Bone marrow (tissue), 2 donors: ENCODE measurements at regions not wholly inside any gene's neighbourhood (a gene's known extent, or its start where the extent isn't known, plus 50 kb on each side); places are given as distances from the start of the nearest gene placed in this dataset.

Experiments
- DNase-seq, 2 donors: peaks; one replicate each; lab custom pipeline; 2025; lab: John Stamatoyannopoulos, UW

DNA sequence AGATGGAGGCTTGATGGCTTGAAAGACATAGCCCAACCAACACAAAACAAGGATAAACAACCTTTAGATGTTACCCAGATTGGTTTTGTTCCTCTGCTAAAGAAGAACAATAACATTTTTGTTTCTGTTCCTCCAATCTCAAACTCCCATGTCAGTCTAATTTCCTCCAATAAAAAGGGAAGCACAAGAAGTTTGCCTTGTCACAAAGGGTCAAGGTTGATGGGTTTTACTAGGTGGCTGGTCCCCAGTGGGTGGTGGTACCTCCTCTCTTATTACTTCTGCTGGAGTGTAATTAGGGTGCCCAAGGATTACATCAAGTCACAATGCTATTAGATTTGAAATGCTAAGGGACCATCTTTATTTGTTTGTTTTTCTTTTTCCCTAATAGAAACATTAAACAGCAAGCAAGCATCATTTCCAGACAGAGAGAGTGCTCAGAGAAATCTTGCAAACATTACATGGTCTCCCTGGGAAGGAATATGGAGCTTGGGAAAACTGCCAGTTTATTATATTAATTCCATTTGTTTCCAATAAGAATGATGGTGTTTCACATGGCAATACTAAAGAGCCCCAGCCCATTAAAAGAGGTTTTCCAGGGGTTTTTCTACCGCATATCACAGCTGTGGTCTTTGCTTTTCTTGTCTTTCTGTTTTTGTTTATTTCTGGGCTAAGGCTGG lies 78.3 kb upstream of the AOAH start:
- no peak for DNase-seq

DNA sequence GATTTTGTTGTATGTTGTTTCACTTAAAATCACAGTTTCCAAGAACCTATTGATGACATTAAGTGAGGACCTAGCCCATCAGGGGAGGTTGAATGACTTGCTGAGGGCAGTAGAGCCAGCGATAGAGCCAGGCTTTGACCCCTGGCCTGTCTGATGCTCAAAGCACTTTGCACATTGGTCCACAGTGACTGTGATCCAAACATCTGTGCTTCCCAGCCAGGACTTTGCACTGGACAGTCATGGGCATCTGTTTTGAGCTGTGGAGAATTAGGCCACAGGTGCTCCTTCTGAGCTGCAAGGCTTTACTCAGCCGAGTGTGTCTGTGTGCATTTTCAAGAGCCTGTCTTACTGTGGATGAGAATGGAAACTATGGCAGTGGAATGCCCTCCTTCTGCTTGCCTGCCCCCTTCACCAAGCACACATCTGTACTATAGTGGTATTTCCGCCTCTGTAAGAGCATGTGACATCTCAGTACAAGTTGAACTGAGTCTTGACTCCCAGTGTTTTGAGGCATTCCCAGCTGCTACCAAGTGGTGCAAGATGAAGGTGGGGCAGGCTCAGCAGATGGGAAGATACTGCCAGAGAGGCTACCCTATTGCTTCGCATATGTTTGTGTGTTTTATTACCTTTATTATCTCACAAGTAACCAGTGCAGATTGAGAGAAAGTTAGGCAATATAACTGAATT lies 72.7 kb upstream of the AOAH start:
- no peak for DNase-seq

DNA sequence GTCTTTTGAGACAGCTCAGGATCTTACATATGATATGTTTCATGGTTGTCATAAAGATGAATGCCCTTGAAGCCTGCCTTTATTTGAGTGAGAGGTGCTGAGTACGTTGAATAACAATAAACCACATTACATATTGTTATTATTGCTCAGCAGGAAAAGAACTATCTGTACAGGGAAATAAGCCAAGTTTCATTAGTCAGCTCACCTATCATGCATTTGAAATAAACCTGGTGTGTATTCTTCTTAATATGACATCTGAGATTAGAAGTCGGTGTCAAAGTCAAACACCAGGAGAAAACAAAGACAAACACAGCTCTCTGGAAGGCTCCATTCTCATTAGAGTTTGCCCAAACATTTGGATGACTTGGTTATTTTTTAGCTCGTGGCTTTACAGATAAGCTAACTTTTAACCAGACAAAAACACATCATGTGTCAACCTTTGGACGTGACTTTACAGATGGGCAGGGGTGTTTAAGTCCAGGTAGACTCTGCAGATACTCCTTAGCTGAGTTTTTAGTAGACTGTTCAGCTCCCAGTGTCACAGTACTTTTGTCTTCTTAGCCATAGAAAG lies 71.2 kb upstream of the AOAH start:
- DNase-seq = no peak

DNA sequence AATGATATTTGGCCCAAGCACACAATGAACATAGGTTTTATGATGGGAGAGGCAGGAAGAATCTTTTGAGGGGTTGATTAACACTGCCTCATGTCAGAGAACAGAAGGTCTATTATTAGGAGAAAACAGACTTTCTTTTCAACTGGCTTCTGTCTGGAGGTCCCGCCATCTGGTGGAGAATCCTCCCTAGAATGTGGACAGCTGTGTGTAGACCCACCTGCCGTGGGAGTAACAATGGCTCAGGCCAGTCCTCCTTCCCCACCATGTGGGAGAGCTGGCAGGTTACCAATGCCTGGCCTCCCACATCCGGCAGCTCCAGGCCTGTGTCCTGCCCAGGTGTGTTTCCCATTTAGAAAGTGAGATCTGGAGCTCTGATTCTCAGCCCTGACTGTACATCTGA lies 70.4 kb upstream of the AOAH start:
- no peak for DNase-seq

DNA sequence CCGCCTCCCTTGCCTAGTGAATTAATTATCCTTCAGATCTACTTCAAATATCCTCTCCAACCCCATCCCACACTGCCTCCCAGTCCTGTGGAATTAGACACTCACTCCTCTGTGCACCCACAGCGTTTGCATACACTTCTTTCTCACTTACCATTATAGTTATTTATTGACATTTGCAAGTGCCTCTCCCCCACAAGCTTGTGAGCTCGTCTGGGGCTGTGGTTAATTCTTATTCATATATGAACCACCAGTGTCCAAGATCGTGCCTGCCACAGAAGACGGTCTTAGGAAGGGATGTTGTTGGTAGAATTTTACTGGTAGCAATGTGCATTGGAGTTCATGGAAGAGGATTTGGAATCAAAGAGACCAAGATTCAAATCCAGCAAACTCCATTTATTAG lies 68.1 kb upstream of the AOAH start:
- no peak for DNase-seq

DNA sequence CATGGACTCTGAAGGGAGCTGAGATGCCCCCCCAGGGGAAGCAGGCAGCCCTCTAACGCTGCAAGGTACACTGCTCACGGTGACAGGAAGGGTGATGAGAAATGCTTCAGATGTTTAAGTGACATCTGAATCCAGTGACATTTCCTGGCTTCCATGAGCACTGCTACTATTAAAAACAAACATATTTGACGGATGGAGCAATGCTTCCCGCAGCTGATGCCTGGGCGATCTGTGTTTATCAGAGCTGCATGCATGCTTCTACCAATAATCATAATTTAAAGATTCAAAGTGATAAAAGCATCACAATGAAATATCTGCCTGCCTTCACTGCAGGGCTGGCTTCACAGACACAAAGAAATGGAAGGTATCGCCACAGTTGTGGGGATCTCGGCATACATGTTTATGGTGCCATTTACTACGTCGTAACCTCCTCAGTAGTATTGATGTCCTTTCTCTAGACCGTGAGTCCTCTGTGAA lies 66.1 kb upstream of the AOAH start:
- DNase-seq = no peak

DNA sequence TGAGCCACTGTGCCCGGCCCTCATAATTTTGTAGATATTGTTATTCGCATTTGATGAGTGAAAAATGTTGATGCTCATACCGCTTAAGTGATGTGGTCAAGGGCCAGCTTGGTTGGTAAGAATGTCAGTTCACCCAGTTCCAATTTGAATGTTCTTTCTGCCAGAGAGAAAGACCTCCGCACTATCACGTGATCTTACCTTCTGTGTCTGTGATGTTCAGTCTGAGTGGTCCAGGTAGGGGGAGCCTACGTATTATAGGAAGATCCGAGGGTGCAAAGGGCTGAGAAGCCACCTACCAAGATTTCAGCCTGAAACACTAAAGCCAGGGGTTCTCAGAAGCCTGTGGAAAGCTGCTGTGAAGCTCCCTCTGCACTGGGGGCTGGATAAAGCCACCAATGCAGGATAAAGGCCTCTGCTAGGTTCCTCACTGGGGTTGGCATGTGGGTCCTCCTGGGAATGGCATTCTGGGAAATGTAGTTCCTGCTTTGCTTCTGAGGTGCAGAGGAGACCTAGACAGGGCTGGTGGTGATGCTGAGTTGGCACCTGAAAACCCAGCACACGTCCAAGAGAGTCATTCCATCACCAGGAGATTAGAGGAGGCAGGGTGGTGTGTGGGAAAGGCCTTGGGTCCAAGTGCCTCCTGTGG lies 64.7 kb upstream of the AOAH start:
- no peak for DNase-seq

DNA sequence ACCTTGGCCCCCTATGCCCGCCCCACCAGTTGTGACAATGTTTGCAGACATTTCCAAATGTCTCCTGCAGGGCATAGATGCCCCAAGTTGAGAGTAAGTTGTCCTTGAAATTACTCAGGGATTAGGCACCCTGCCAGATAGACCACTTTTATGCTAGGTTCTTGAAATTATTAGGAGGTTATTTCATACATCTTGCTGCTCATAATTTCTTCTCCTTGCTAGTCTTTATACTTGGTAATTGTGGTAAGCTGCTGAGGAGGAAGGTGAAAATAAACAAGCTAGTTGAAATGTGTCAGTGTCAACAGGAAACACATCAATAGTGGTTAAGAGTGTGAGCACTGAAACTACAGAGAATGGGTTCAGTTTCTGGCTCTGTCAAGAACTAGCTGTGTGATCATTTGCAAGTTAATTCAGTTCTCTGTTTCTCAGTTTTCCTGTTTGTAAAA lies 63.7 kb upstream of the AOAH start:
- DNase-seq = peak in 1 of 2 donors; percentile 3

DNA sequence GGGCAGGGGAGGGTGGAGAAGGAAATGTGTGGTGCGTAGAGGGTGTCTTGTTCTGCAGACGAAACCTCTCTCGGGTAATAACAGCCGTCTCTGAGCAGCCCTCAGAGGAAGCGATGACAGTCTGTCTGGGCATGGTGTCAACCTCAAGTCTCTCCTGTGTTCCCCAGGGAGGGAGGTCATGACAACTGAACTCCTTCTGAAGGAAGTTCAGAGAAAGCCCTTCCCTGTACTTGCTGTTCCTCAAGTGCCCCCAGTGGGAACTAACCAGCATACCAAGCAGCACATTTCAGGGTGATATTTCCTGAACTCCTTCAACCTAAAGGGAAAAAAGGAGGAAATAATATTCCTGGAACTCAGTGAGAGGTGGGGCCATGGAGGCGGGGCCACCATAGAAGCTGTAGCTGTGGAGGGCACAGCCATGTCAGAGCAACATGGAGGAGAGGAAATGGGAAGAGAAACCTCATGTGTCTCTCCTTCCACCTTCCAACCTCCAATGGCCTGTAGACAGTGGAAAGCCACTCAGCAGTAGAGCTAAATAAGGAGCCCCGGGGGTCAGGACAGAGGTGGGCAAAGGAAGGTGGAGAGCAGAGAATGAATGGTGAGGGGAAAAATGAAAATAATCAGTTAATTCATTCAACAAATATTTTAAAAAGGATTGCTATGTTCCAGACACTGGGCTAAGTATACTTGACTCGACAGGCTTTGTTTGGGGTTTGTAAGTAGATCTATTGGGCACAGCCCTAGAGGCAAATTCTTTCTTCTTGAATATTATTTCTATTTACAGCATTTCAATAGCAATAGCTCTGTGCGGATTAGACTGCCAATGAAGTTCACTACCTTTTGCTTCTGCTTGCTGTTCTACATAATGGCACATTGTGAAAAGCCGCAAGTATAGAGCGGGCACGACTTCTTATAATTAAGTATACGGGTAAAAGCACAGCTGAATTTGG lies 61.0 kb upstream of the AOAH start:
- DNase-seq = peak in 1 of 2 donors; percentile 94

DNA sequence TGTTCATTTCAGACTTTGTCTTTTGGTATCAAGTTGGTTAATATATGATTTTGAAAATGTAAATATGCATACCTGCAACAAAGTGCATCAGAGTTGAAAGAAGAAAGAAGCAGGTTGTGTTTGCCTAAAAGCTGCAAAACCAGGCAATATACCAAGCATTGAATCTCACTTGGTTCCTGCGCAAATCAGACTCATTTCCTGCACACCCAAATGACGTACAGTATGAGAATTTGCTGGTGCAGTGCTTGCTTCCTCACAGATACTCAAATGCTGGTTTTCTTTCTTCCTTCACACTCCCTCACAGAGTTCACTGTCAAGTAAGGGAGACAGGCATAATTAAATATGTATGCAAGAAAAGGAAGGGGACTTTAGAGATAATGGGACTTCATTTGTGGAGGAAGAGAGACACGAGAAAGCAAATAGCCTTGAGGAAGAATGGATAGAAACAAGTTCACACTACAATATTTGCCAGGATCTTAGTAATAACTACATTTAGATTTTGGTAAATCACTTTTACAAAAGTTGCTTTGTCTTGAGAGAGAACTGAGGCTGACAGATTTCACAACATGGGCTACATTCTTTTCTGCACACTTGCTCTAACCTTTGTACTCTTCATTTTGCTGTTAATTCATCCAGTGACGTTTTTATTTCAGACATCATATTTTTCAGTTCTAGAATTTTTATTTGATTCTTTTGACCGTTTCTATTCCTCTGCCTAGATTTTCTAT lies 56.9 kb upstream of the AOAH start:
- DNase-seq = no peak

DNA sequence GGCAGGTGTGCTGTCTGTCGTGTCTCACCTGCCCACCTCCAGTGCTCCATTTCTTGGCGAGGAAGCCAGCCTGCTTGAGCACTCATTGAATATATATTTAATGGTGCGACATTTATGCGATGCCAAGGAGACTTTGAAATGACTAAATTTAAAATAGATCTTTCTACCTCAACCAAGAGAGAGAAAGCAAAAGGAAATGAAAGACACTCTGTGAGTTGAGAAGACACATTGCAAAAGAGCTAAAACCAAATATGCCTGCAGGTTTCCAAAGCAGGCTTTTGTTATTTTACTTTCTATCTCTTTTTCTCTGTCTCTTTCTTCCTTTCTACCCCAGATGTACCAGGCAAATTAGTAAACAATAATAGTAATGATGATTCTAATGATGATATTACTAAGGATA lies 53.6 kb upstream of the AOAH start:
- DNase-seq = no peak

DNA sequence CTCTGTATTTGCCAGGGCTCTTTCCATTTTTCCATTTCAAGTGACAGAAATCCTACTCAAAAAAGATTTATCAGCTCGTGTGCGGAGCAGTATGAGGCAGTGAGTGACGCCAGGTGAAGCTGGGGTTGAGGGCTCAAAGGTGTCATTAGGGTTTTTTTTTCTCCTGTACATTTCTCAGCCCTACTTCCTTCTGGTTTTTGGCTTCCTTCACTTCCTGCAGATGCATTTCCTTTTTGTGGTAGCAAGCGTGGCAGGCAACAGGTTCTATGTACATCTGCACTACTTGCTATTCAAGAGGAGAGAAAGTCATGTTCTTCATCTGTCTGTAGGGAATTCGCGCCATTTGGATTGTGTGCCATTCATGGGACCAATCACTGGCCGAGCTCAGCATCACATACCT lies 52.8 kb upstream of the AOAH start:
- DNase-seq = peak in 1 of 2 donors; percentile 23

DNA sequence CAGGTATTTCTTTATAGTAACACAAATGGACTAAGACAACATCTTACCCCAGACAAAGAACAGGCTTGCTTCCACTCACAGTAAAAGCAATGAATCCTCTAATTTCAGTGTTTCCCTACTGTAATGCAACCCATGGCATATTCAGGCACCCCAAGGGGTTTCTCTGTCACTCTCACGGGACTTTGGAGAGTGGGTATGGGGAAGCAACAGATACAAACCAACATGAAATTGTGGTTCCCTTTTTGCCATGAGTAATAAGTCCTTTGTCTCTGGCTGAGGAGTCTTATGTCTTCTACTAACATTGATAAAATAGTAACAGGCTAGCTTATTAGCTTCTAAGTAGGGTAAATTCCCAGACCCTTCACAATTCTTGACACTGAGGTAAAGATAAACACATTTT lies 51.4 kb upstream of the AOAH start:
- peak in 1 of 2 donors; percentile 52 for DNase-seq

DNA sequence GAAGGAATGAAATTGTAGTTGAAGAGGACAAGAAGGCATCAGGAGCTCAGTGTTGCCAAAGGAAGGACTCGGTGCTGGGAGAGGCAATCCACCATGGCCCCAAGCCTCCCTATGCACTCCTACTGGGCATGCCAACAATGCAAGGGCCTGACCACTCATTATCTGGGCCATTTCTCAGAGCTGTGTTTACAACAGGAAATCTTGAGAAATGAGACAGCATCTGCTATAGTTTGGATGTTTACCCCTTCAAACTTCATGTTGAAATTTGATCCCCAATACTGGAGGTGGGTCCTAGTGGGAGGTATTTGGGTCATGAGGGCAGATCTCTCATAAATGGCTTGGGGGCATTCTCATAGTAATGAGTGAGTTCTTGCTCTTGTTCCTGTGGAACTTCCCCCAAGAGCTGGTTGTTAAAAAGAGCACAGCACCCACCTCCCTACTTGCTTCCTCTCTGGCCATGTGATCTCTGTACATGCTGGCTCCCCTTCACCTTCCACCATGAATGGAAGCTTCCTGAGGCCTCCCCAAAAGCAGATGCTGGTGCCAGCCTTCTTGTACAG lies 50.8 kb upstream of the AOAH start:
- DNase-seq = no peak
